Occipital lobe (tissue), 1 donor: ENCODE measurements at regions not wholly inside any gene's neighbourhood (a gene's known extent, or its start where the extent isn't known, plus 50 kb on each side); places are given as distances from the start of the nearest gene placed in this dataset.

Source experiments
- DNase-seq: peaks from one replicate; lab custom pipeline; 2025; lab: John Stamatoyannopoulos, UW

DNA sequence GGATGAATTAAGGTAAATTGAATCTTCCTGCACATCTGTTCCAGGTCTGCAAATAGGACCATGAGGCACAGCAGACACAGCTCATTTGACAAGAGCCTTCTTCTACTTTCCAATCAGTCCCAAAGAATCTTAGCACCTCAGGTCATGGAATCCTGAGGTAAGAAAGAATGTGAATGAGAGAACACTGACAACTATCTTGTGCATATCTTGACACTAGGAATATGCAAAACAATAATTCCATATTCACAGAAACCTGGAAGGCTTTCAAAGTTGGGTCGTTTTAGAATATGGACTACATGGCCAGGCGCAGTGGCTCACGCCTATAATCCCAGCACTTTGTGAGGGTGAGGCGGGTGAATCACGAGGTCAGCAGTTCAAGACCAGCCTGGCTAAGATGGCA, 1009.4 kb upstream of the GOT2 start:
- no peak for DNase-seq

DNA sequence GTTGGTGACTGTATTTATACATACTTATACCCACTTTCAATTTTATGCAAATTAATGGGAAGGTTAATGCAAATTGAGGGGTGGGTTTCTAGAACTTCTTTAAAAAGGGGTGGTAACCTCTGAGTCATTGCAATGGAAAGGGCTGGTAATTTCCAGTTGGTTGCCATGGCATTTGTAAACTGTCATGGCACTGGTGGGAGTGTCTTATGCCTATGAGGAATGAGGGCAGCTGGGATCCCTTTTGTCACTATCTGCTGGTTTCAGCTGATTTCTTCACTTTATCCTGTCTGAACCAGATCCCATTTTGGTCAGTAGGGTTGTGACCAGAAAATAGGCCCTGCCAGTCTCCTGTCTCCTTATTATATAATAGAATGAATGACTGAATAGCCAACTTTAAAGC, 1006.7 kb upstream of the GOT2 start:
- no peak for DNase-seq

GRCh38 chr16:59737274-59737673, 1003.2 kb upstream of the GOT2 start:
- DNase-seq = no peak

DNA sequence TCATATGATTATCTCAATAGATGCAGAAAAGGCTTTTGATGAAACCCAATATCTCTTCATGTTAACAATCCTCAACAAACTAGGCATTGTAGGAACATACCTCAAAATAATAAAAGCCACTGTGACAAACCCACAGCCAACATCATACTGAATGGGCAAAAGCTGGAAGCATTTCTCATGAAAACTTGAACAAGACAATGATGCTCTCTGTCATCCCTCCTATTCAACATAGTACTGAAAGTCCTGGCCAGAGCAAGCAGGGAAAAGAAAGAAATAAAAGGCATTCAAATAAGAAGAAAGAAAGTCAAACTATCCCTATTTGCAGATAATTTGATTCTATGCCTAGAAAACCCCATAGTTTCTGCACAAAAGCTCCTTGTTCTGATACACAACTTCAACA, 999.2 kb upstream of the GOT2 start:
- DNase-seq = no peak

- no peak for DNase-seq
These were observed 995.5 kb upstream of the GOT2 start for GRCh38 chr16:59729613-59730012.

DNA sequence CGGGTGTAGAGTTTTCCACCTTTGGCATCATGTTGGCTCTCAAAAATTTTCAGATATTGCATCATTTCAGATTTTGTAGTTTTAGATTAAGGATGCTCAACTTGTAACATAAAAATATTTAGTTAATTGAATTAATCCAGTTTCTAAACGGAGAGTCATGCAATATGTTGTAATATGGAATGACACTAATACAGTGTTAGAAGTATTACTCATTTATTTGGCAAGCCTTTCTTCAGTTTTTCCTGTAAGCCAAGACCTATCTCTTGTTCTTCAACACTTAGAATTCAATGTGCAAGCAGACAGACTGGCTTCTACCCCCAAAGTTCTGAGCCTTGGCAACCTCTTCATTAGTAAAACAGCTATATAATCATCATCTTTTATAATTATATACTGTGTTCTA, 985.0 kb upstream of the GOT2 start:
- no peak for DNase-seq

GRCh38 chr16:59707436-59708226, 973.5 kb upstream of the GOT2 start:
- no peak for DNase-seq

- no peak for DNase-seq
These were observed 968.1 kb upstream of the GOT2 start for GRCh38 chr16:59701963-59702930.

GRCh38 chr16:59699786-59700185, 965.7 kb upstream of the GOT2 start:
- no peak for DNase-seq

- no peak for DNase-seq
These were observed 964.4 kb upstream of the GOT2 start for GRCh38 chr16:59698346-59699020.

GRCh38 chr16:59697761-59698160, 963.6 kb upstream of the GOT2 start:
- no peak for DNase-seq

- no peak for DNase-seq
These were observed 963.1 kb upstream of the GOT2 start for GRCh38 chr16:59697236-59697635.

DNA sequence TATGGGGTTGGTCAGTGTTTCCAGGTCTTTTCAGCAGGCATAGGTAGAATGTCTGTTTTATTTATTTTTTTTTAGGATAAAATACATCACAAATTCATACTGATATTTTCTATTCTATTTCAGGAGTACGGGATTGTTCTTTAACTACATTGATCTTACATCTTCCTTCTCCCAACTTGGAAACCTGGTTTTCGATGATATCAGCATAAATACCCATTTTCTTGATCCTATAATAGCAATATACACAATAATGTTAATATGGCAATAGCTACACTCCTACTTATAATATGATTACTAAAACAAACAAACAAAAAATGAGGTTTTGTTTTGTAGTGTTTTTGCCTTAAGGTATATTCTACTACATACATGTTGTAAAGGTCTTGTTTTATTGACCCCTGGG, 962.4 kb upstream of the GOT2 start:
- no peak for DNase-seq

DNA sequence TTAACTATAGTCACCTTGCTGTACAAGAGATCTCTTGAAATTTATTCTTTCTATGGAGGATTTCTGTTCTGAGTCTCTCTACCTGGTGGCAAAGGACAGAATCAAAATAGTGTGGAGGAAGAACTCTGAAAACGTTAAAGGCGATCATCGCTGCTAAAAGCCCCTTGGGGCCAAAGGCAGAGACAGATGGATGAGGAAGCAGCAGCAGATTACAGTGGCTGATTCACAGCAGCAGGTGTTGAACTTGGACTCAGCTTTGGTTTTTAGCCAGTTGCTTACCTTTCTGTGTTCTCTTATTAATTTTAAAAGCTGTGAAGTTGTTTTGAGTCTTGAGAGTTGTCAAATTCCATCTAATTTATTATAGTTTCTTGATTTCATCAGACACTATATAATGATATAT, 956.1 kb upstream of the GOT2 start:
- DNase-seq = no peak

DNA sequence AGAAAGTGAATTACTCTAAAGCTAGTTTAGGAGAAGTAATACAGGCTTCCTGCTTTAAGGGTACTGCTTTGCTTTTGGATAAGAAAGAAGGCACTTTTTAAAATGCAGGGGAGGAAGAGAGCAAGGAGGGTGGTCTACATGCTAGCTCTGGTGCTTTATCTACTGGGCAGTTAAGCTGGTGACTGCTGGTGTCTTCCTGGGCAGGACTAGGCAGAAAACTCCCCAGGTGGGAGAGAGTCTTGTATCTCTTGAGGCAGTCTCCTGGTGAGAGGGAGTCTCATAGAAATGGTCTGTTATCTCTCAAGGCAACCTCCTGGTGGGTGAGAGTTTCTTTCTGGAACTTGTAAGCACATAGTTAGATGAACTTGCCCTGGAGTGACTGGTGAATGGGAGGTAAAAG, 953.9 kb upstream of the GOT2 start:
- no peak for DNase-seq

DNA sequence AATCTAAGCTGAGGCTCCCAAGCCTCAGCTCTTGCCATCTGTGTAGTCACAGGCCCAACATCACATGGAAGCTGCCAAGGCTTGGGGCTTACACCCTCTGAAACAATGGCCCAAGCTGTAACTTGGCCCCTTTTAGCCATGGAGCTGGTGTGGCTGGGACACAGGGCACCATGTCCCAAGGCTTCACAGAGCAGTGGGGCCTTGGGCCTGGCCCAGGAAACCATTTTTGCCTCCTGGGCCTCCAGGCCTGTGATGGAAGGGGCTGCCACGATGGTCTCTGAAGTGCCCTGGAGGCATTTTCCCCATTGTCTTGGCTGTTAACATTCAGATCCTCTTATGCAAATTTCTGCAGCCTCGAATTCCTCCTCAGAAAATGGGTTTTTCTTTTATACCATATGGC, 952.3 kb upstream of the GOT2 start:
- DNase-seq = no peak

DNA sequence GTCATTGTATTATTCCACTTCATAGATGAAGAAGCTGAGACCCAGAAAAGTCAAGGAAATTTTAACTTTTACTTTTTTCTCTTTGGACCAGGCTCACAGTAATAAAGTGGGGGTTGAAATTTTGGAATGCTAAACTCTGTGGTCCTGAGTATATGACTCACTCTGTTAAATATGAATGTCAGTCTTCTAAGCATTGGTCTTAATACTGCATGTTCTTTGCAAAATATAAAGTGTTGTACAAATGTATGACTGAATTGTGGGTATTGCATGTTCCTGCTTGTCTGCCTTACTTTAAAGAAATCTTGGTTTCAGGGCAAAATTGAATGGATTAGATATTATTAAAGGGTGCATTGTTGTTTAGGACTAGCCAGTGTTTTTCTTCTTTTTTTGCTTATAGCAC, 950.8 kb upstream of the GOT2 start:
- no peak for DNase-seq

- DNase-seq = no peak
These were observed 949.6 kb upstream of the GOT2 start for GRCh38 chr16:59683709-59684108.

GRCh38 chr16:59665618-59666220, 931.6 kb upstream of the GOT2 start:
- no peak for DNase-seq

- DNase-seq = no peak
These were observed 924.5 kb upstream of the GOT2 start for GRCh38 chr16:59658572-59658971.

- DNase-seq = no peak
These were observed 920.9 kb upstream of the GOT2 start for GRCh38 chr16:59655031-59655430.

- DNase-seq = no peak
These were observed 920.3 kb upstream of the GOT2 start for GRCh38 chr16:59654455-59654854.
